Right atrium auricular region (tissue), 2 donors: ENCODE measurements at regions not wholly inside any gene's neighbourhood (a gene's known extent, or its start where the extent isn't known, plus 50 kb on each side); places are given as distances from the start of the nearest gene placed in this dataset.

Experiments
- DNase-seq: peaks from one replicate; pipeline ENCODE4 v3.0.0-alpha.2; 2019; ENCODE audit warnings: low spot score
- H3K27ac ChIP-seq, 2 donors: fragments of 200-600 bp; sonication (generic); 1 replicate in 1 of 2; 2 replicates in 1 of 2; pipeline ENCODE4 v1.5.1; 2016 to 2019
- H3K27me3 ChIP-seq, 2 donors: fragments of 200-600 bp; sonication (generic); one replicate each; pipeline versions ENCODE4 v1.5.1 to v1.6.0; 2017 to 2019
- H3K36me3 ChIP-seq: fragments of 200-600 bp; sonication (generic); one replicate; pipeline ENCODE4 v1.5.1; 2016
- H3K4me1 ChIP-seq, 2 donors: fragments of 200-600 bp; sonication (generic); one replicate each; pipeline versions ENCODE4 v1.5.1 to v1.6.0; 2017 to 2019
- H3K4me3 ChIP-seq, 2 donors: fragments of 200-600 bp; sonication (generic); 1 replicate in 1 of 2; 2 replicates in 1 of 2; pipeline ENCODE4 v1.5.1; 2017 to 2019; ENCODE audit warnings: mild to moderate bottlenecking in 1 of 2, moderate library complexity in 1 of 2
- H3K9me3 ChIP-seq, 2 donors: fragments of 200-600 bp; sonication (generic); one replicate each; pipeline ENCODE4 v1.5.1; 2019
- CTCF ChIP-seq, 2 donors: fragments of 200-600 bp; sonication (generic); IDR thresholded peaks; one replicate each; pipeline ENCODE4 v1.5.1; 2019; ENCODE audit warnings: antibody characterized with exemption in 2 of 2

DNA sequence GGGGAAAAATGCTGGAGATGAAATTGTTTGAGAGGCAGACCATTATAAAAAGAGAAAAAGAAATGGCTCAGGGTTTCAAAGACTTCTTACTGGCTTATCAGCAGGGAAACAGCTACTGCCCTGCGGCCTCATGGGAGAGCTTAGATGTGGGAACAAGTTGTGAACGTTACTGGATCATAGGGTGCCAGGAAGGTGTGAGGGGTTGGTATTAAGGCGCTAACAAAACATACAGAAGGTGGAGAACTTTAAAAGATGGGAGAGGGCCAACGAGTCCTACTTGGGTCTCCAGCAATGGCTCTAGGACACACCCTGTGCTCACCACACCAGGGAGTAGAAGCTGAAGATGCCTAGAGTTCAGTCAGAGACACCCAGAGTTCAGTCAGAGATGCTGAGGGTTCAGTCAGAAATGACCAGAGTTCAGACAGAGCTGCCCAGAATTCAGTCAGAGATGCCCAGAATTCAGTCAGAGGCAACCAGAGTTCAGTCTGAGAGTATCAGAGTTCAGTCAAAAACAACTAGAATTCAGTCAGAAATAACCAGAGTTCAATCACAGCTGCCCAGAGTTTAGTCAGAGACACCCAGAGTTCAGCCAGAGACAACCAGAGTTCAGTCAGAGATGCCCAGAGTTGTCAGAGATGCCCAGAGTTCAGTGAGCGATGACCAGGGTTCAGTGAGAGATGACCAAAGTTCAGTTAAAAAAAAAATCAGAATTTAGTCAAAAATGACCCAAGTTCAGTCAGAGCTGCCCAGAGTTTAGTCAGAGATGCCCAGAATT lies 1103.6 kb downstream of the BCL11B start:
- Histone ChIP-seq H3K4me3 (no peak overlapping the region), H3K9me3 (no peaks in the 10 kb centered on the region), H3K27me3 (no peaks in the 10 kb centered on the region), H3K36me3 (no peaks in the 10 kb centered on the region), H3K27ac (no peak overlapping the region), H3K4me1 (no peaks in the 10 kb centered on the region)
- no peak for TF ChIP-seq CTCF (IDR thresholded peaks at IDR 0.05)
- DNase-seq: no peak

DNA sequence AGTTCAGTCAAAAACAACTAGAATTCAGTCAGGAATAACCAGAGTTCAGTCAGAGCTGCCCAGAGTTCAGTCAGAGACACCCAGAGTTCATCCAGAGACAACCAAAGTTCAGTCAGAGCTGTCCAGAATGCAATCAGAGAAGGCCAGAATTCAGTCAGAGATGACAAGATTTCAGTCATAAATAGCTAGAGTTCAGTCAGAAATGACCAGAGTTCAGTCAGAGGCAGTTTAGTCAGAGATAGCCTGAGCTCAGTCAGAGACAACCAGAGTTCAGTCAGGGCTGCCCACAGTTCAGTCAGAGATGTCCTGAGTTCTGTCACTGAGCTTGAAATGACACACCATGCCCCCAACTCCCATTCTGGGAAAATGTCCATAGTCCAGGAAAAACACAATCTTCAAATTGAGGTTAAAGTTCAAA lies 1102.8 kb downstream of the BCL11B start:
- H3K27ac ChIP-seq: no peak overlapping the region
- no peaks in the 10 kb centered on the region for H3K27me3 ChIP-seq
- no peaks in the 10 kb centered on the region for H3K4me1 ChIP-seq
- TF ChIP-seq CTCF (IDR thresholded peaks at IDR 0.05): no peak
- no peaks in the 10 kb centered on the region for H3K9me3 ChIP-seq
- H3K36me3 ChIP-seq: no peaks in the 10 kb centered on the region
- H3K4me3 ChIP-seq: no peak overlapping the region
- no peak for DNase-seq

DNA sequence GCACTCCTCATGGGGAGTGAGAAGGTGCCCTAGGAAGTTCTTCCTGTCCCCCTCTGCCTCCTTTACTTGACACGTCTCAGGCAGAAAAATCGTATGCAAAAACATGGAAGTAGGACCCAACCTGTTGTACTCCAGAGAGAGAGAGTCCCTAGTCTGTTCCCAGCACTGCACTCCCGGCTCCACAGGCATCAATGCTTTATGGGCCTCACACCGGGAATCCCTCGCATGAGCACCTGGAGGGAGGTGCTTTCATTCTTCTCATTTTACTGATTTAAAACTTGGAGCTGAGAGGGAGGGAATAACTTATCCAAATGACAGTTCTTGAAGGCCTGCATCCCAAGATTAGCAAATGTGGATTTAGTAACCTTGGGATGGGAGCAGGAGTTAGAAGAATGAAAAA lies 1101.4 kb downstream of the BCL11B start:
- no peaks in the 10 kb centered on the region for H3K36me3 ChIP-seq
- no peaks in the 10 kb centered on the region for H3K27me3 ChIP-seq
- no peaks in the 10 kb centered on the region for H3K9me3 ChIP-seq
- H3K4me3 ChIP-seq: no peak overlapping the region
- no peak overlapping the region for H3K27ac ChIP-seq
- no peak for TF ChIP-seq CTCF (IDR thresholded peaks at IDR 0.05)
- no peaks in the 10 kb centered on the region for H3K4me1 ChIP-seq
- no peak for DNase-seq

DNA sequence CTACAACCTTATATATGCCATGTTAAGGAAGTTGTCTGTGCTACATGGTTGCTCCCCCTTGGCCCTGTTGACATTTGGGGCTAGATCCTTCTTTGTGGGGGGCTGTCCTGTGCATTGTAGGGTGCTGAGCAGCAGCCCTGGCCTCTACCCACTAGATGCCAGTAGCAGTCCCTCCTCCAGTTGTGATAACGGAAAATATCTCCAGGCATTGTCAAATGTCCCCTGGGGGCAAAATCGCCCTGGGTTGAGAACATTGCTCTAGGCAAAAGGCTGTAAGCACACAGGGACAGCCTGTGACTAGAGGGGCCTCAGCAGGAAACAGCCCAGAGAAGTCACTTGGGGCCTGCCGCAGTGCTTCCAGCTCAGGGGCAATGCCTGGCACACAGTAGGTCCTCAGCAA lies 1100.3 kb downstream of the BCL11B start:
- Histone ChIP-seq H3K27ac (no peak overlapping the region), H3K9me3 (no peaks in the 10 kb centered on the region)
- no peak for TF ChIP-seq CTCF (IDR thresholded peaks at IDR 0.05)

GRCh38 chr14:98172243-98172778 lies 1099.7 kb downstream of the BCL11B start:
- Histone ChIP-seq H3K36me3 (no peaks in the 10 kb centered on the region), H3K27me3 (no peaks in the 10 kb centered on the region), H3K4me1 (no peaks in the 10 kb centered on the region), H3K4me3 (no peak overlapping the region), H3K9me3 (no peaks in the 10 kb centered on the region), H3K27ac (no peak overlapping the region)
- DNase-seq: no peak
- TF ChIP-seq CTCF (IDR thresholded peaks at IDR 0.05): no peak

More for the DNA sequence above, 1100.3 kb downstream of the BCL11B start:
- Histone ChIP-seq H3K27me3 (no peaks in the 10 kb centered on the region), H3K4me1 (no peaks in the 10 kb centered on the region), H3K36me3 (no peaks in the 10 kb centered on the region), H3K4me3 (no peak overlapping the region)
- DNase-seq: no peak

DNA sequence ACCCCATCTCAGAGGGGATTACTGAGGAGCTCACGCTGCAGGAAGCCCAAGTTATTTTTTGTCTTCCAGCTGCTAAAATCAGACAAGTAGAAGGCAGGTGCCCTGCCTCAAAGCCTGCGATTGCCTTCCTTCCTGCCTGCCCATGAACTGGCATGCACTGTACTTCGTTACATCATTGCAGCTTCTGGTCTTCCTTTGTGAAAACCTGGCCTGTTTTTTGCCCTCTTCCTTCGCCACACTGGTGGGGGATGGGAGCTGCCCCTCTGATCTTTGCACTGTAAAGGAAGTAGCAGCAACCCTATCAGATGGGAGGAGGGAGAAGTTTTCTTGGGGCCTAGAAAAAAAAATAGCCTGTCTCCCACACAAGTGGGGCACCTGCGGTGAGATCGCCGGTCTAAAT lies 1098.7 kb downstream of the BCL11B start:
- no peak overlapping the region for H3K4me3 ChIP-seq
- H3K4me1 ChIP-seq: no peaks in the 10 kb centered on the region
- no peaks in the 10 kb centered on the region for H3K9me3 ChIP-seq
- no peak overlapping the region for H3K27ac ChIP-seq
- TF ChIP-seq CTCF (IDR thresholded peaks at IDR 0.05): no peak
- no peaks in the 10 kb centered on the region for H3K36me3 ChIP-seq
- no peaks in the 10 kb centered on the region for H3K27me3 ChIP-seq
- no peak for DNase-seq
